Osteoblast (primary cell): ENCODE measurements at regions not wholly inside any gene's neighbourhood (a gene's known extent, or its start where the extent isn't known, plus 50 kb on each side); places are given as distances from the start of the nearest gene placed in this dataset.

ENCODE experiments used
- DNase-seq: peaks from one replicate; pipeline ENCODE4 v3.0.0; 2011; ENCODE audit warnings: low spot score, mixed read lengths; ENCODE audit not compliant: insufficient read length; ENCODE audit errors: missing footprints
- H2AFZ ChIP-seq: 2 replicates; pipeline ENCODE4 v1.6.0; 2011; ENCODE audit warnings: mild to moderate bottlenecking, low read length
- H3K27ac ChIP-seq: 2 replicates; pipeline ENCODE4 v1.5.1; 2011; ENCODE audit warnings: mild to moderate bottlenecking, low read depth, low read length, moderate library complexity
- H3K27me3 ChIP-seq: 2 replicates; pipeline ENCODE4 v1.6.0; 2012; ENCODE audit warnings: mild to moderate bottlenecking, control low read depth, inconsistent platforms, low read length, moderate library complexity; ENCODE audit not compliant: insufficient read depth
- H3K36me3 ChIP-seq: 2 replicates; pipeline ENCODE4 v1.5.1; 2011; ENCODE audit warnings: mild to moderate bottlenecking, low read length, control low read depth, moderate library complexity; ENCODE audit not compliant: insufficient read depth
- H3K4me1 ChIP-seq: 2 replicates; pipeline ENCODE4 v1.5.1; 2011; ENCODE audit warnings: mild to moderate bottlenecking, low read length, control low read depth, moderate library complexity; ENCODE audit not compliant: insufficient read depth
- H3K4me2 ChIP-seq: 2 replicates; pipeline ENCODE4 v1.6.0; 2011; ENCODE audit warnings: mild to moderate bottlenecking, low read length; ENCODE audit not compliant: insufficient read depth
- H3K4me3 ChIP-seq: fragments of 200-600 bp; sonication (generic); 3 replicates; pipeline ENCODE4 v1.5.1; 2012; ENCODE audit warnings: mild to moderate bottlenecking, low read length, inconsistent platforms; ENCODE audit not compliant: insufficient read depth
- H3K79me2 ChIP-seq: 2 replicates; pipeline ENCODE4 v1.6.0; 2012; ENCODE audit warnings: mild to moderate bottlenecking, low read length, control low read depth, inconsistent platforms; ENCODE audit not compliant: insufficient read depth
- H3K9me3 ChIP-seq: 2 replicates; pipeline ENCODE4 v1.5.1; 2011; ENCODE audit warnings: low read depth, low read length, control low read depth
- H4K20me1 ChIP-seq: 2 replicates; pipeline ENCODE4 v1.6.0; 2012; ENCODE audit warnings: mild to moderate bottlenecking, low read length, control low read depth; ENCODE audit not compliant: insufficient read depth
- CTCF ChIP-seq: IDR thresholded peaks from 2 replicates; pipeline ENCODE4 v1.5.1; 2011; ENCODE audit warnings: mild to moderate bottlenecking, low read depth, low read length, moderate library complexity; ENCODE audit errors: extremely low read depth

- no peaks in the 10 kb centered on the region for H3K79me2 ChIP-seq
- H3K27ac ChIP-seq: no peak overlapping the region
- H2AFZ ChIP-seq: peak overlapping the region; percentile 76
- H3K4me1 ChIP-seq: peaks cover 55% of the 10 kb centered on the region
- no peak overlapping the region for H3K4me3 ChIP-seq
- no peaks in the 10 kb centered on the region for H3K9me3 ChIP-seq
- no peak overlapping the region for H3K4me2 ChIP-seq
- no peak for DNase-seq
- no peaks in the 10 kb centered on the region for H3K27me3 ChIP-seq
- no peaks in the 10 kb centered on the region for H3K36me3 ChIP-seq
- H4K20me1 ChIP-seq: no peaks in the 10 kb centered on the region
- TF ChIP-seq CTCF: no peak
Observed at GRCh38 chr13:26500618-26501320, 56.7 kb upstream of the WASF3 start.

GRCh38 chr13:26501641-26502040 lies 55.8 kb upstream of the WASF3 start:
- no peaks in the 10 kb centered on the region for H3K79me2 ChIP-seq
- TF ChIP-seq CTCF: no peak
- H4K20me1 ChIP-seq: no peaks in the 10 kb centered on the region
- DNase-seq: no peak
- no peaks in the 10 kb centered on the region for H3K36me3 ChIP-seq
- peak overlapping the region; percentile 61 for H2AFZ ChIP-seq
- no peak overlapping the region for H3K27ac ChIP-seq
- H3K4me2 ChIP-seq: peak overlapping the region; percentile 4
- H3K9me3 ChIP-seq: no peaks in the 10 kb centered on the region
- peaks cover 52% of the 10 kb centered on the region for H3K4me1 ChIP-seq
- no peak overlapping the region for H3K4me3 ChIP-seq
- H3K27me3 ChIP-seq: no peaks in the 10 kb centered on the region

- H3K9me3 ChIP-seq: no peaks in the 10 kb centered on the region
- no peaks in the 10 kb centered on the region for H4K20me1 ChIP-seq
- peaks cover 40% of the 10 kb centered on the region for H3K4me1 ChIP-seq
- H3K4me3 ChIP-seq: no peak overlapping the region
- no peaks in the 10 kb centered on the region for H3K27me3 ChIP-seq
- H2AFZ ChIP-seq: no peak overlapping the region
- peak; percentile 18 for TF ChIP-seq CTCF
- H3K4me2 ChIP-seq: peak overlapping the region; percentile 12
- peak; percentile 85 for DNase-seq
- H3K27ac ChIP-seq: peak overlapping the region; percentile 67
- no peaks in the 10 kb centered on the region for H3K36me3 ChIP-seq
- H3K79me2 ChIP-seq: no peaks in the 10 kb centered on the region
Observed at GRCh38 chr13:26502826-26503225, 54.7 kb upstream of the WASF3 start.

- no peaks in the 10 kb centered on the region for H4K20me1 ChIP-seq
- peaks cover 34% of the 10 kb centered on the region for H3K4me1 ChIP-seq
- TF ChIP-seq CTCF: no peak
- H3K79me2 ChIP-seq: no peaks in the 10 kb centered on the region
- H3K4me3 ChIP-seq: no peak overlapping the region
- H3K9me3 ChIP-seq: no peaks in the 10 kb centered on the region
- peak overlapping the region; percentile 67 for H3K27ac ChIP-seq
- peak overlapping the region; percentile 12 for H2AFZ ChIP-seq
- H3K36me3 ChIP-seq: no peaks in the 10 kb centered on the region
- no peak for DNase-seq
- H3K27me3 ChIP-seq: no peaks in the 10 kb centered on the region
- no peak overlapping the region for H3K4me2 ChIP-seq
Observed at GRCh38 chr13:26503826-26504594, 53.5 kb upstream of the WASF3 start.
